ENCODE measurements at regions not wholly inside any gene's neighbourhood (a gene's known extent, or its start where the extent isn't known, plus 50 kb on each side); places are given as distances from the start of the nearest gene placed in this dataset.

GRCh38 chr1:115577513-115577912, 64.3 kb upstream of the VANGL1 start:
- no peak overlapping the region for H3K27ac ChIP-seq
- TF ChIP-seq CTCF (conservative IDR thresholded peaks at IDR 0.05) (no peak), ZFX (IDR thresholded peaks at IDR 0.05) (no peak)

- TF ChIP-seq CTCF (conservative IDR thresholded peaks at IDR 0.05) (no peak), ZFX (IDR thresholded peaks at IDR 0.05) (no peak)
- H3K27ac ChIP-seq, result no peak overlapping the region
Observed at GRCh38 chr1:115575661-115576060, 66.1 kb upstream of the VANGL1 start.

GRCh38 chr1:115572710-115573109, 69.1 kb upstream of the VANGL1 start:
- TF ChIP-seq ZFX (IDR thresholded peaks at IDR 0.05) (no peak), CTCF (conservative IDR thresholded peaks at IDR 0.05) (no peak)
- H3K27ac ChIP-seq, result no peak overlapping the region

GRCh38 chr1:115567431-115567830, 74.3 kb upstream of the VANGL1 start:
- no peak for TF ChIP-seq CTCF (conservative IDR thresholded peaks at IDR 0.05)
- no peak for TF ChIP-seq ZFX (IDR thresholded peaks at IDR 0.05)

GRCh38 chr1:115565791-115566190, 76.0 kb upstream of the VANGL1 start:
- no peak for TF ChIP-seq ZFX (IDR thresholded peaks at IDR 0.05)
- no peak overlapping the region for H3K27ac ChIP-seq

More at GRCh38 chr1:115567431-115567830, 74.3 kb upstream of the VANGL1 start:
- H3K27ac ChIP-seq, result no peak overlapping the region

GRCh38 chr1:115565353-115565752, 76.4 kb upstream of the VANGL1 start:
- no peak overlapping the region for H3K27ac ChIP-seq
- no peak for TF ChIP-seq CTCF (conservative IDR thresholded peaks at IDR 0.05)
- no peak for TF ChIP-seq ZFX (IDR thresholded peaks at IDR 0.05)

GRCh38 chr1:115564201-115564600, 77.6 kb upstream of the VANGL1 start:
- no peak overlapping the region for H3K27ac ChIP-seq
- TF ChIP-seq ZFX (IDR thresholded peaks at IDR 0.05) (no peak), CTCF (conservative IDR thresholded peaks at IDR 0.05) (no peak)

- TF ChIP-seq ZFX (IDR thresholded peaks at IDR 0.05), result no peak
- no peak for TF ChIP-seq CTCF (conservative IDR thresholded peaks at IDR 0.05)
Observed at GRCh38 chr1:115560027-115560426, 81.7 kb upstream of the VANGL1 start.

More at GRCh38 chr1:115560027-115560426, 81.7 kb upstream of the VANGL1 start:
- H3K27ac ChIP-seq, result no peak overlapping the region

All from C4-2B (cell line).